HepG2 (cell line): ENCODE measurements at regions not wholly inside any gene's neighbourhood (a gene's known extent, or its start where the extent isn't known, plus 50 kb on each side); places are given as distances from the start of the nearest gene placed in this dataset.

ENCODE experiments used
- ATAC-seq: fragments of 200-7000 bp; cut with Tn5 transposase; 3 replicates; pipeline ENCODE4 v1.9.1; 2020; ENCODE audit warnings: mild to moderate bottlenecking, moderate library complexity
- BruUV-seq: library from RNA; stranded (reverse); fragments of 400-500 nt; replicated peaks from 2 replicates; lab custom pipeline; 2021; lab: Mats Ljungman, UMichigan
- CTCF ChIA-PET: fragments of 300-600 bp; formaldehyde crosslinking; extraction: SDS; loops from one replicate; lab custom pipeline; 2021; ENCODE audit warnings: low total read pairs, inconsistent platforms, low intra/inter-chr PET ratio; lab: Yijun Ruan, JAX
- POLR2A ChIA-PET: fragments of 350-600 bp; sonication (Branson Sonifier 250); formaldehyde crosslinking; loops from one replicate; lab custom pipeline; 2020; ENCODE audit warnings: antibody characterized with exemption, inconsistent platforms; lab: Yijun Ruan, JAX
- DNase-seq: peaks from one replicate; pipeline ENCODE4 v3.0.0-alpha.2; 2015; ENCODE audit warnings: low spot score
- FAIRE-seq: peaks from 3 replicates; lab custom pipeline; 2011; peaks lifted over from hg19 to GRCh38; lab: Jason Lieb, UNC
- H2AFZ ChIP-seq: one replicate; pipeline ENCODE4 v1.6.1; 2011; ENCODE audit warnings: low read length, inconsistent platforms
- H3K27ac ChIP-seq: fragments of 300-600 bp; 3 replicates; pipeline ENCODE4 v1.8.0; 2011; ENCODE audit warnings: mixed run types, mild to moderate bottlenecking, mixed read lengths, low read length, inconsistent platforms; ENCODE audit not compliant: insufficient read depth; ENCODE audit errors: extremely low read length
- H3K27me3 ChIP-seq, 2 experiments: fragments of 200-600 bp in 1 of 2; 2 replicates in 1 of 2; 3 replicates in 1 of 2; pipeline versions ENCODE4 v1.6.0 to v1.8.0; 2011; ENCODE audit warnings: low read length in 2 of 2, mild to moderate bottlenecking in 2 of 2, moderate library complexity in 2 of 2, inconsistent platforms in 1 of 2; ENCODE audit not compliant: insufficient read depth in 2 of 2, control insufficient read depth in 1 of 2
- H3K36me3 ChIP-seq, 2 experiments: fragments of 200-600 bp in 1 of 2; replicated peaks in 1 of 2; 2 replicates in 1 of 2; 3 replicates in 1 of 2; pipeline versions ENCODE4 v1.5.1 to v1.8.0; 2011; ENCODE audit warnings: low read length in 2 of 2, inconsistent platforms in 1 of 2; ENCODE audit not compliant: insufficient read depth in 2 of 2, control insufficient read depth in 1 of 2
- H3K4me1 ChIP-seq: 2 replicates; pipeline ENCODE4 v1.5.1; 2012; ENCODE audit warnings: low read length, inconsistent platforms; ENCODE audit not compliant: insufficient read depth
- H3K4me2 ChIP-seq: 2 replicates; pipeline ENCODE4 v1.6.0; 2011; ENCODE audit warnings: low read depth, low read length, inconsistent platforms
- H3K4me3 ChIP-seq, 3 experiments: fragments of 200-600 bp in 1 of 3; sonication (generic), shearing (Covaris generic) in 1 of 3; replicated peaks in 1 of 3; 2 replicates each; pipeline ENCODE4 v1.5.1; 2011 to 2016; ENCODE audit warnings: low read length in 3 of 3, inconsistent platforms in 2 of 3, low read depth in 2 of 3, mild to moderate bottlenecking in 2 of 3, control low read depth in 1 of 3, mixed read lengths in 1 of 3; ENCODE audit not compliant: insufficient read depth in 1 of 3
- H3K79me2 ChIP-seq: one replicate; pipeline ENCODE4 v1.6.1; 2011; ENCODE audit warnings: low read length, inconsistent platforms; ENCODE audit not compliant: insufficient read depth
- H3K9ac ChIP-seq: 2 replicates; pipeline ENCODE4 v1.6.0; 2011; ENCODE audit warnings: mild to moderate bottlenecking, low read depth, low read length, inconsistent platforms; ENCODE audit not compliant: insufficient read depth
- H3K9me3 ChIP-seq: 2 replicates; pipeline ENCODE4 v1.5.1; 2012; ENCODE audit warnings: mild to moderate bottlenecking, low read length
- H4K20me1 ChIP-seq: 2 replicates; pipeline ENCODE4 v1.6.0; 2011; ENCODE audit warnings: inconsistent platforms, mild to moderate bottlenecking, low read length, moderate library complexity; ENCODE audit not compliant: insufficient read depth
- BHLHE40 ChIP-seq: IDR thresholded peaks from 2 replicates; pipeline ENCODE4 v1.6.1; 2011; ENCODE audit warnings: low read length, improper control_type of control experiment
- HCFC1 ChIP-seq: fragments of 150-350 bp; IDR thresholded peaks from 2 replicates; pipeline ENCODE4 v1.6.1; 2014; ENCODE audit warnings: low read depth, low read length
- MED8 ChIP-seq: sonication (generic); formaldehyde crosslinking; IDR thresholded peaks from 2 replicates; pipeline ENCODE4 v1.8.1; 2023; ENCODE audit warnings: mild to moderate bottlenecking, missing genetic modification reagents; ENCODE audit not compliant: insufficient replicate concordance
- ZBTB4 ChIP-seq: sonication (generic); formaldehyde crosslinking; IDR thresholded peaks from 2 replicates; pipeline ENCODE4 v1.4.0; 2020; ENCODE audit warnings: missing genetic modification reagents, mild to moderate bottlenecking, borderline replicate concordance
- ZNF280B ChIP-seq: sonication (generic); formaldehyde crosslinking; IDR thresholded peaks from 2 replicates; pipeline ENCODE4 v1.5.0; 2020; ENCODE audit warnings: missing genetic modification reagents, mild to moderate bottlenecking, borderline replicate concordance
- WGBS: methylation state at CpG from one replicate; pipeline ENCODE4 v1.1.6; 2017; ENCODE audit warnings: low lambda C conversion rate; 5-methylcytosine and 5-hydroxymethylcytosine counted together
- in situ Hi-C: cut with HindIII; loops from 2 replicates; pipeline ENCODE4 v1.10.0; 2017; ENCODE audit warnings: low pct_unique_long_range_greater_than_20kb; ENCODE audit not compliant: extremely low pct_ligation_motif_present
- intact Hi-C: fragments of 100-400 bp; cut with micrococcal nuclease; formaldehyde crosslinking; loops from one replicate; pipeline ENCODE4 v1.10.0; 2022; ENCODE audit not compliant: unreplicated experiment

GRCh38 chr4:3376266-3376665 is 65.5 kb upstream of the HGFAC start:
- DNase-seq (no peak), FAIRE-seq (no peak), ATAC-seq (no peak)
- in situ Hi-C loops (no loop called here), intact Hi-C loops (no loop called here)
- Histone ChIP-seq H3K36me3 (peaks cover 5 to 16% of the 10 kb centered on the region in 2 experiments; a peak in 4 of 5 replicates), H3K79me2 (no peaks in the 10 kb centered on the region), H3K27ac (no peak overlapping the region), H3K4me1 (peaks cover 4% of the 10 kb centered on the region), H3K4me2 (no peak overlapping the region), H3K4me3 (no peak overlapping the region), H3K27me3 (no peaks in the 10 kb centered on the region), H4K20me1 (no peaks in the 10 kb centered on the region), H3K9me3 (peaks cover 16% of the 10 kb centered on the region), H2AFZ (no peak overlapping the region)
- ChIA-PET POLR2A (no interaction called here), CTCF (no interaction called here)
- BruUV-seq = no TSS peak
- WGBS = 93% methylated on average over 7 of the region's 10 CpGs
- TF ChIP-seq ZBTB4 (CRISPR knock-in tag) = no peak
- no peak for TF ChIP-seq BHLHE40
- TF ChIP-seq HCFC1 = no peak
- TF ChIP-seq ZNF280B (CRISPR knock-in tag) = no peak
- no peak for TF ChIP-seq MED8 (CRISPR knock-in tag)
- TF ChIP-seq, all 625 proteins: peak for 0
- H3K9ac ChIP-seq = no peak overlapping the region
